Stimulated activated naive CD4-positive, alpha-beta T cell treated with Interleukin-2 at 50 U/mL for 16 hours (primary cell): ENCODE measurements at regions not wholly inside any gene's neighbourhood (a gene's known extent, or its start where the extent isn't known, plus 50 kb on each side); places are given as distances from the start of the nearest gene placed in this dataset.

Experiments used
- DNase-seq: peaks from one replicate; lab custom pipeline; 2025; lab: John Stamatoyannopoulos, UW

GRCh38 chr3:194995334-194995733, 275.6 kb downstream of the XXYLT1 start:
- no peak for DNase-seq

GRCh38 chr3:194995922-194996321, 275.0 kb downstream of the XXYLT1 start:
- DNase-seq = no peak

- DNase-seq = no peak
These were observed 274.2 kb downstream of the XXYLT1 start for GRCh38 chr3:194996746-194997145.

GRCh38 chr3:194998417-194998816, 272.5 kb downstream of the XXYLT1 start:
- no peak for DNase-seq

GRCh38 chr3:194998948-194999347, 272.0 kb downstream of the XXYLT1 start:
- DNase-seq = no peak

GRCh38 chr3:194999491-194999890, 271.5 kb downstream of the XXYLT1 start:
- DNase-seq = no peak

GRCh38 chr3:195001261-195001660, 269.7 kb downstream of the XXYLT1 start:
- no peak for DNase-seq

GRCh38 chr3:195001961-195002861, 268.7 kb downstream of the XXYLT1 start:
- no peak for DNase-seq

- no peak for DNase-seq
These were observed 267.7 kb downstream of the XXYLT1 start for GRCh38 chr3:195003006-195003892.

- no peak for DNase-seq
These were observed 267.1 kb downstream of the XXYLT1 start for GRCh38 chr3:195003893-195004289.

- DNase-seq = no peak
These were observed 266.3 kb downstream of the XXYLT1 start for GRCh38 chr3:195004512-195005250.

- DNase-seq = no peak
These were observed 265.7 kb downstream of the XXYLT1 start for GRCh38 chr3:195005251-195005620.

GRCh38 chr3:195005759-195006510, 265.0 kb downstream of the XXYLT1 start:
- DNase-seq = no peak

- no peak for DNase-seq
These were observed 263.8 kb downstream of the XXYLT1 start for GRCh38 chr3:195007151-195007550.

GRCh38 chr3:195007766-195008165, 263.2 kb downstream of the XXYLT1 start:
- DNase-seq = no peak

GRCh38 chr3:195008816-195009215, 262.1 kb downstream of the XXYLT1 start:
- DNase-seq = no peak

- DNase-seq = no peak
These were observed 261.3 kb downstream of the XXYLT1 start for GRCh38 chr3:195009616-195010015.

- DNase-seq = no peak
These were observed 260.3 kb downstream of the XXYLT1 start for GRCh38 chr3:195010551-195011100.

GRCh38 chr3:195011231-195011834, 259.6 kb downstream of the XXYLT1 start:
- DNase-seq = no peak

- DNase-seq = no peak
These were observed 258.9 kb downstream of the XXYLT1 start for GRCh38 chr3:195012100-195012499.

- DNase-seq = no peak
These were observed 258.4 kb downstream of the XXYLT1 start for GRCh38 chr3:195012571-195012970.
